Skin of body (tissue), 1 donor: ENCODE measurements at regions not wholly inside any gene's neighbourhood (a gene's known extent, or its start where the extent isn't known, plus 50 kb on each side); places are given as distances from the start of the nearest gene placed in this dataset.
"Not testable (repeated sequence)": the region's sequence is repeated elsewhere in the genome, so short reads cannot be mapped to it uniquely, and the experiment has no call there.

Experiments used
- DNase-seq: peaks from one replicate; lab custom pipeline; 2025; lab: John Stamatoyannopoulos, UW

DNA sequence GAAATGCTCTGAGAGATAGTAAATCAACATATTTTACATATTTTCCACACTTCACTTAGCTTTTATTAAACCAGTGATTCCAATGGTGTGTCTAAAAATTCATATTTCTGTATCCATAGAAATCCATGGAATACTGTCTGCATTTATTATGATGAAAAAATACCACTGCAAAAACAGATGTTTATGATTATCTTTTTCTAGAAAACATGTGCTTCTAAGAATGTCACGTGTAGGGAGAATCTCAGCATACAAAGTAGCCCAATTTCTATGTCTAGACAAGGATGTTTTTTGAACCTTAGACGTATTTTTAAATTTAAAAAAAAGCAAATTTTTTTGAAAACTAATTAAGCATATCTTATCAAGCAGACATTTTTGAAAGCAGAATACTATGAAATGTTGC, 622.4 kb downstream of the TENT5A start:
- peak; percentile 48 for DNase-seq

DNA sequence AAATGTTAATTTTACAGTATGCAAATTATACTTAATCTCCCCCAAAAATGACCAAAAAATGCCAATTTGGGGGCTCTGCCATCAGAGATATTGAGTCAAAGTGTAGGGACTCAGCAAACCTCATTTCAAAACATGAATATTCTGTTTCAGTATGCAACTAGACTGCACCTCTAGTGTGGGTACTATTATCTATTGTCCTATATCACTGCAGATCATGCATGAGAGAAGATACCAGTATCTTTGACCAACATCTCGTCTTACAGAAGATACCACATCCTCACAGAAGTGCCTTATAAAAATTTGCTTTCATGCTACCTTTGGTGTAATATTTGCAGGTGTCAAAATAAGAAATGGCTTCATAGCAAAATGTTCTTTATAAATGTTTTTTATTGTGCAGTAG, 623.8 kb downstream of the TENT5A start:
- DNase-seq, result no peak

DNA sequence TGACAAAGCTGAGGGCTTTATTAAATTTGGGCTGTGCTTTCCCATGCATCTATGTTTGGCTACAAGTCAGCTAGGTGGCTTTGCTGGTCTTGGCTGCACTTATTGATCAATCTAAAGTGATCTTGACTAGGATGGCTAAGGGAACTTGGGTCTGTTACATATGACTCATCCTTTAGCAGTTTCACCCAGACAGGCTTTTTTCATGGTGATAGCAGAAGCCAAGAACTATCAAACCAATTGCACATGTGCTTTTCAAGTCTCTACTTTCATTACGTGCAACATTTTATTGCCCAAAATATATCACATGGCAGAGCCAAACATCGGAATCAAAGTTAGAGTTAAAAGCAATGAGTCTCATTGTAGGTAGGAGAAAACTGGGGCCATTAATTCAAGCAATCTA, 626.3 kb downstream of the TENT5A start:
- DNase-seq, result peak; percentile 10

DNA sequence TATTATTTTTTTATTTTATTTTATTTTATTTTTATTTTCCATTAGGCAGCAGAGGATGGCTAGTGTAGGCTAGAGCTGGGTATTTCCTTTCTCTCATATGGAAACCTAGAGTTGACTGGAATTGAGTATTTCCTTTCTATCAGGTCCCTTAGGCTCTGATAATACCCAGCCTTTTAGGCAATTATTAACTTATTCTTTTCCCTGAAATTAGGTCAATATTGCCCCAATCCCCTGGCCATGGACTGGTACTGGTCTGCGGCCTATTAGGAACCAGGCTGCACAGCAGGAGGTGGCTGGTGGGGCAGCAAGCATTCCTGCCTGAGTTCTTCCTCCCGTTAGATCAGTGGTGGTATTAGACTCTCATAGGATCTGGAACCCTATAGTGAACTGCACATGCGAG, 632.2 kb downstream of the TENT5A start:
- DNase-seq, result no peak

DNA sequence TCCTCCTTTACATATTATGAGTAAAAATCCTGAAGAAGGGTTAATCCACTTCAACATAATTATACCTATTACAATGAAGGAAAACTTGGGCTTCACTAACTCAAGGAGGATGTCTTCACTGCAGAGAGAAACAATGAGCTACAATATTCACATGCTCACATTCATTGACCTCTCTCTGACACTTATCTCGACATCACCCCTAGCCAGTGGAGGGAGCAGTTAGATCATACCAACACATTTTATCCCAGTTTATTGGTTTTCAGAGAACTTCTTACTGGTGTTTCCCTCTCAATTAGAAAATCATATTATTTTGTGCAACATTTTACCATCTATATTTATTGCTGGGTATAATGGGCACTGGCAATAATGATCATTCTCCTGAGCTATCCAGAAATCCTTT, 646.5 kb downstream of the TENT5A start:
- no peak for DNase-seq

- DNase-seq, result no peak
These were observed 654.2 kb downstream of the TENT5A start for GRCh38 chr6:81098109-81098814.

DNA sequence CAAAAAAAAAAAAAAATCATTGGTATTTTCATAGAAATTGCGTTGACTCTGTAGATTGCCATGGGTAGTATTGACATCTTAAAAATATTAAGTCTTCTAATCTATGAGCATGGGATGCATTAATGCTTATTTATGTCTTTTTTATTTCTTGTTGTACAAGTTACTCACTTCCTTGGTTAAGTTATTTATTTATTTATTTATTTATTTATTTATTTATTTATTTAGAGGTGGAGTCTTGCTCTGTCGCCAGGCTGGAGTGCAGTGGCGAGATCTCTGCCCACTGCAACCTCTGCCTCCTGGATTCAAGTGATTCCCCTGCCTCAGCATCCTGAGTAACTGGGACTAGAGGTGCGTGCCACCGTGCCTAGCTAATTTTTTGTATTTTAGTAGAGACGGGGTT, 656.0 kb downstream of the TENT5A start:
- DNase-seq, result not testable (repeated sequence)

- no peak for DNase-seq
These were observed 659.4 kb downstream of the TENT5A start for GRCh38 chr6:81093051-81093450.

DNA sequence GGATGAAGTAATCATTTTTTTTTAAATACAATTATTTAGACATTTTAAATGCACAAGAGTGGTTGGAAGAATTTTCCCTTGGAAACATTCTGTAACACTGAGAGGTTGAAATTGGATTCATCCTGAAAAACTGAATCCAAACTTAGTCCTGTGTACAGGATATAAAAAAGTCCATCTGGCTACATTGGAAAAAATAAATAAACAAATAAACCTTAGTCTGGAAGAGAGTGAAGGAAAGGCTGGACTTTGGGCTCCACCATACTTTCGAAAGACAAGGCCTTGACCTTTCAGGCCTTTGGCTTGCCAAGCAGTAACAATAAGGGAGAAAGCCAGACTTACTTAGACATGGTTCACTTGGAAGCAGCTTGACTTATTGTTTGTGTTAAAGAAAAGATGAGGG, 664.3 kb downstream of the TENT5A start:
- DNase-seq, result no peak

GRCh38 chr6:81086991-81087390, 665.5 kb downstream of the TENT5A start:
- DNase-seq, result peak; percentile 67

- DNase-seq, result peak; percentile 89
These were observed 667.1 kb downstream of the TENT5A start for GRCh38 chr6:81085431-81085790.

- peak; percentile 89 for DNase-seq
These were observed 667.6 kb downstream of the TENT5A start for GRCh38 chr6:81084776-81085430.

GRCh38 chr6:81075974-81076373, 676.5 kb downstream of the TENT5A start:
- DNase-seq, result no peak

- no peak for DNase-seq
These were observed 679.2 kb downstream of the TENT5A start for GRCh38 chr6:81073318-81073717.

GRCh38 chr6:81071121-81071520, 681.4 kb downstream of the TENT5A start:
- DNase-seq, result no peak

DNA sequence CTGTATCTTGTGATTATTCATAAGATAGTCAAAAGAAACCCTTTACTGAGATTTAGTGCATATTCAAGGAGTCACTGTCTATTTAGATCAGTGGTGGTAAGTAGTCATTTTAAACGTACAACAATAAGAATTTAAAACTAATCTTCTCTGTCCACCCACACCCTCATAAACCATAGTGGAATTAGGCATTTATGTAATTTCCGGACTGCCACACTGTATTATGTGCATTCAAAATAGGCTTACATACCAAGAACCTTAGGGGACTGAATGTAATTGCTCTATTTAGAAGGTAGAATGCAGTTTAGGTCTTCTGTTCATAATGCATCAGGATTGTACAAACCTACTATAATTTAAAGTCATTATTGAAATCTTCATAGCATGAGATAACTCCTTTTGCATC, 685.4 kb downstream of the TENT5A start:
- DNase-seq, result no peak

GRCh38 chr6:81063891-81064290, 688.6 kb downstream of the TENT5A start:
- no peak for DNase-seq

DNA sequence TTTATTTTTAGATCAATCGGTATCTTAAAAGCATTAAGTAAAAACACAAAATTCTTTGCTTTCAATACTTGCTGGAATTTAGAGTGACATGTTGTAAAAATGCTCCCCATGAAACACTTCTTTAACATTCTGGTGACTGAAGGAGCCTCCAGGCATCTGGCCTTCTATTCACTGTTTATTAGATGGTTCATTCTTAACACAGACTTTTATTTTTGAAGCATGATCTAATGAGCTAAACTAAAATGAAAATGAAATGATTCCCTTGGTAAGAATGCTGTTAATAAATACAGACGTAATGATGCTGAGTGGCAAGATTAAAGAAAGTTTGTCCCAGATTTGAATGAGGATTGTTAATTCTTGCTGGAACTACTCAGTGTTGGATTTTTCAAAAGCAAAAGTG, 698.4 kb downstream of the TENT5A start:
- DNase-seq, result peak; percentile 48

DNA sequence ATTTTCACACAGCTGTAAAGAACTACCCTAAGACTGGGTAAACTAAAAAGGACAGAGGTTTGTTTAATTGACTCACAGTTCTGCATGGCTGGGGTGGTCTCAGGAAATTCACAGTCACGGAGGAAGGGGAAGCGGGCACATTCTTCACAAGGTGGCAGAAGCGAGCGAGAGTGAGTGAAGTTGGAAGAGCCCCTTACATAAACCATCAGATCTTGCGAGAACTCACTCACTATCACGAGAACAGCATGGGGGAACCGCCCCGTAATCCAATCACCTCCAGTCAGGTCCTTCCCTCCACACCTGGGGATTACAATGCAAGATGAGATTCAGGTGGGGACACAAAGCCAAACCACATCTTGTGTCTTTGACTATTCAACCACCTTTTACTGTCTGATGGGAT, 700.5 kb downstream of the TENT5A start:
- DNase-seq, result no peak

GRCh38 chr6:81049425-81050042, 702.9 kb downstream of the TENT5A start:
- no peak for DNase-seq

DNA sequence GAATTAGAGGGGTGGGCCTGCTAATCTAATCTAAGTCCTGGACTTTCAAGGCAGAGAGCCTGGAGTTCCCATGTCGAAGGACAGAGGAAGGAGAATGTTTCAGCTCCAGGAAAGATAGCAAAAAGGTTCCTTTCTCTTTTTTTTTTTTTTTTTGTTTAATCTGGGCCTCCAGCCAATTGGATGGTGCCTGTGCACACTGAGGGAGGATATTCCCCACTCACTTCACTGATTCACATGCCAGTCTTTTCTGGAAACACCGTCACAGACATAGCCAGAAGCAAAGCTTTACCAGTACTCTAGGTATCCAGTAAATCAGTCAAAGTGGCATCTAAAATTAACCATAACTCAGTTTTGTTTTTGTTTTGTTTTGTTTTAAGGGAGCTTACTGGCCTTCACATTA, 721.1 kb downstream of the TENT5A start:
- no peak for DNase-seq

DNA sequence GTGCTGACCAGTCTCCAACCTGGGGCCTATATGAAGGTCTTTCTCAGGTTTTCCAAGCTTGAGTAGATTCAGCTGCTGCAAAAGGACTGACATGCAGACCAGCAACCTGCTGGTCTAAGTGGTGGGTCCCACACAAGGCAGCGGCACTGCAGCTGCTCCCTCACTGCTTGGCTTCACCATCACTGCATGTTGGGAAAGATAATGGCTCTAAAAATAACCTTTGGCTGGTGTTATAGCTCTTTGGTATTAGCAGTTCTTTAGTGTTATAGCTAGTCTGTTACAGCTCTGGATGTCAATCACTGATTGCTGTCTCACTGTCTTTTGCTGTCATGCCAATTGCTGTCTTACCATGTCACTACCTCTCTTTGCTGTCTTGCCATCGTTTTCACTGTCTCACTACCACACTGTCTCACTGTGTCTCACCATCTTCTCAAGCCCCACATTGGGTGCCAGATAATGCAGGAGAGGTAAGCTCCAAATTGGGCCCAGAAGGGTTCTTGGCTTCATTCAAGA, 726.4 kb downstream of the TENT5A start:
- no peak for DNase-seq

GRCh38 chr6:81023709-81024108, 728.8 kb downstream of the TENT5A start:
- DNase-seq, result no peak
